Keratinocyte (primary cell): ENCODE measurements at regions not wholly inside any gene's neighbourhood (a gene's known extent, or its start where the extent isn't known, plus 50 kb on each side); places are given as distances from the start of the nearest gene placed in this dataset.

Source experiments
- EZH2 ChIP-seq: IDR thresholded peaks from one replicate; pipeline ENCODE4 v1.6.1; 2012; ENCODE audit warnings: inconsistent platforms, mild to moderate bottlenecking, low read length, moderate library complexity
- TF ChIP-seq, protein P1 (sequence below), 3 experiments: IDR thresholded peaks in 1 of 3; conservative IDR thresholded peaks in 1 of 3; optimal IDR thresholded peaks in 1 of 3; 2 replicates in 2 of 3; 3 replicates in 1 of 3; pipeline versions ENCODE3 to v1.5.1; 2011; ENCODE audit warnings: low read length in 3 of 3, mild to moderate bottlenecking in 3 of 3, moderate library complexity in 2 of 3, control low read depth in 1 of 3, inconsistent platforms in 1 of 3; ENCODE audit not compliant: insufficient read depth in 2 of 3; ENCODE audit errors: extremely low read depth in 1 of 3

GRCh38 chr3:3639078-3639477 is 160.2 kb upstream of the LRRN1 start:
- TF ChIP-seq, protein P1, sequence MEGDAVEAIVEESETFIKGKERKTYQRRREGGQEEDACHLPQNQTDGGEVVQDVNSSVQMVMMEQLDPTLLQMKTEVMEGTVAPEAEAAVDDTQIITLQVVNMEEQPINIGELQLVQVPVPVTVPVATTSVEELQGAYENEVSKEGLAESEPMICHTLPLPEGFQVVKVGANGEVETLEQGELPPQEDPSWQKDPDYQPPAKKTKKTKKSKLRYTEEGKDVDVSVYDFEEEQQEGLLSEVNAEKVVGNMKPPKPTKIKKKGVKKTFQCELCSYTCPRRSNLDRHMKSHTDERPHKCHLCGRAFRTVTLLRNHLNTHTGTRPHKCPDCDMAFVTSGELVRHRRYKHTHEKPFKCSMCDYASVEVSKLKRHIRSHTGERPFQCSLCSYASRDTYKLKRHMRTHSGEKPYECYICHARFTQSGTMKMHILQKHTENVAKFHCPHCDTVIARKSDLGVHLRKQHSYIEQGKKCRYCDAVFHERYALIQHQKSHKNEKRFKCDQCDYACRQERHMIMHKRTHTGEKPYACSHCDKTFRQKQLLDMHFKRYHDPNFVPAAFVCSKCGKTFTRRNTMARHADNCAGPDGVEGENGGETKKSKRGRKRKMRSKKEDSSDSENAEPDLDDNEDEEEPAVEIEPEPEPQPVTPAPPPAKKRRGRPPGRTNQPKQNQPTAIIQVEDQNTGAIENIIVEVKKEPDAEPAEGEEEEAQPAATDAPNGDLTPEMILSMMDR (optimal IDR thresholded peaks at IDR 0.05 in 1 of 3, IDR thresholded peaks at IDR 0.05 in 1 of 3, conservative IDR thresholded peaks at IDR 0.05 in 1 of 3; ENCODE audit: extremely low read depth in 1 of 3, insufficient read depth in 2 of 3, low read length in 3 of 3) = no peak
- no peak for TF ChIP-seq EZH2
